ENCODE measurements at regions not wholly inside any gene's neighbourhood (a gene's known extent, or its start where the extent isn't known, plus 50 kb on each side); places are given as distances from the start of the nearest gene placed in this dataset.

GRCh38 chrY:7496001-7496400 is 584.4 kb upstream of the AMELY start:
- H2AFZ ChIP-seq (ENCODE audit: low read length): no peak overlapping the region

More at GRCh38 chrY:7496001-7496400, 584.4 kb upstream of the AMELY start:
- 100% methylated on average over 1 of the region's 1 CpG; no CpG with 5 or more reads in 1 of the 2 experiments for WGBS, 2 experiments (ENCODE audit: extremely low coverage in 1 of 2, insufficient coverage in 1 of 2, insufficient read length in 1 of 2, insufficient replicate concordance in 2 of 2, low coverage in 1 of 2, low lambda C conversion rate in 2 of 2, missing lambda C conversion rate in 1 of 2)
- Histone ChIP-seq H3K23me2 (ENCODE audit: low read depth, low read length) (no peaks in the 10 kb centered on the region), H3K23ac (ENCODE audit: insufficient read length) (no peak overlapping the region), H3K79me2 (ENCODE audit: control insufficient read depth in 1 of 2, insufficient read depth in 2 of 2, low read length in 2 of 2) (no peaks in the 10 kb centered on the region), H3K9me3 (ENCODE audit: insufficient read depth in 2 of 2, low read depth in 1 of 2, low read length in 1 of 2) (no peaks in the 10 kb centered on the region), H3K9ac (replicated peaks in 1 of 4; ENCODE audit: extremely low read depth in 1 of 4, low read depth in 3 of 4, low read length in 3 of 4) (no peak overlapping the region), H4K5ac (ENCODE audit: insufficient read length, low read depth, low read length) (no peak overlapping the region), H4K20me1 (replicated peaks in 1 of 2; ENCODE audit: control insufficient read depth in 1 of 2, insufficient read depth in 2 of 2, low read length in 2 of 2) (no peaks in the 10 kb centered on the region), H2BK15ac (ENCODE audit: low read length) (no peak overlapping the region), H3K18ac (ENCODE audit: extremely low read depth, low read length) (no peak overlapping the region), H3K14ac (ENCODE audit: insufficient read length) (no peak overlapping the region), H3K27me3 (replicated peaks in 1 of 4; ENCODE audit: control insufficient read depth in 3 of 4, extremely low read depth in 1 of 4, insufficient read depth in 3 of 4, low read length in 3 of 4) (no peaks in the 10 kb centered on the region), H3K4me1 (replicated peaks in 1 of 4; ENCODE audit: control insufficient read depth in 3 of 4, insufficient read depth in 4 of 4, low read length in 3 of 4) (no peaks in the 10 kb centered on the region), H3K79me1 (ENCODE audit: low read depth, low read length) (no peaks in the 10 kb centered on the region), H2BK5ac (ENCODE audit: low read depth, low read length) (no peak overlapping the region), H4K8ac (ENCODE audit: extremely low read depth, insufficient read depth, low read length) (no peak overlapping the region), H3K4me3 (ENCODE audit: extremely low read depth in 1 of 4, insufficient read depth in 2 of 4, low read depth in 3 of 4, low read length in 4 of 4) (no peak overlapping the region), H3K27ac (ENCODE audit: low read depth, low read length) (no peak overlapping the region), H3K36me3 (ENCODE audit: control insufficient read depth in 2 of 4, insufficient read depth in 4 of 4, low read length in 3 of 4) (no peaks in the 10 kb centered on the region), H3K4me2 (ENCODE audit: insufficient read depth in 1 of 2, low read depth in 2 of 2, low read length in 2 of 2) (no peak overlapping the region), H3K56ac (replicated peaks; ENCODE audit: insufficient read length, low read depth, low read length) (no peak overlapping the region), H4K91ac (replicated peaks; ENCODE audit: insufficient read length, low read length) (no peak overlapping the region), H2BK120ac (replicated peaks; ENCODE audit: low read depth, low read length) (no peak overlapping the region), H3K4ac (replicated peaks; ENCODE audit: insufficient read length, low read depth, low read length) (no peak overlapping the region), H2BK12ac (ENCODE audit: low read depth, low read length) (no peak overlapping the region), H2BK20ac (ENCODE audit: low read length) (no peak overlapping the region), H2AK5ac (ENCODE audit: low read depth, low read length) (no peak overlapping the region)
- FAIRE-seq (no peak), DNase-seq (ENCODE audit: low read depth in 1 of 2, low spot score in 2 of 2) (no peak)
- CTCF ChIA-PET (ENCODE audit: partially characterized antibody): no interaction called here
- POLR2A ChIA-PET (ENCODE audit: partially characterized antibody): no interaction called here
- TF ChIP-seq YY1 (IDR thresholded peaks at IDR 0.05; ENCODE audit: low read depth, low read length) (no peak), CHD1 (IDR thresholded peaks at IDR 0.05; ENCODE audit: low read depth, low read length) (no peak), JUN (IDR thresholded peaks at IDR 0.05; ENCODE audit: low read depth, low read length) (no peak), POLR2AphosphoS5 (IDR thresholded peaks at IDR 0.05; ENCODE audit: low read depth, low read length) (no peak)

Data from H1 (cell line).